ENCODE measurements at regions not wholly inside any gene's neighbourhood (a gene's known extent, or its start where the extent isn't known, plus 50 kb on each side); places are given as distances from the start of the nearest gene placed in this dataset.

DNA sequence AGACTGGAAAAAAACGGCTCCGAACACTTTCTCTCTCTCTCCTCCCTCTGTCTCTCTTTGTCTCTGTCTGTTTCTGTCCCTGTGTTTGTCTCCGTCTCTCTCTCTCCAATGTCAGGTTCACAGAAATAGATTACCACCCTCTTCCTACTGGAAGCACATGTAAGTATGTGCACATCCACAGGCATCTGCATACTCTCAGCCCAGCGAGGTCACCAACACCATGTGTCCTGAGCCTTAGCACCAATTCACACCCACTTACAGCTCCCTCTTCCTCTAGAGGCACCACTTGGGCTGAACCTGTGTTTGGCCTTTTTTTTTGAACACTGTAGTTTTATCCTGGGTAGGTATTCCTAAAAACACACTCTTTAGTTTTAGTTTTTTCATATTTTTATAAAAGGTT, 130.5 kb downstream of the ETS2 start:
- no peak for TF ChIP-seq CTCF (IDR thresholded peaks at IDR 0.05; ENCODE audit: poor library complexity)
- TF ChIP-seq EZH2phosphoT487 (IDR thresholded peaks at IDR 0.05; ENCODE audit: low read depth, severe bottlenecking, unreplicated experiment) = no peak
- no peak for TF ChIP-seq EZH2 (IDR thresholded peaks at IDR 0.05; ENCODE audit: borderline replicate concordance)
